NCI-H748 (cell line): ENCODE measurements at regions not wholly inside any gene's neighbourhood (a gene's known extent, or its start where the extent isn't known, plus 50 kb on each side); places are given as distances from the start of the nearest gene placed in this dataset.
"Not testable (repeated sequence)": the region's sequence is repeated elsewhere in the genome, so short reads cannot be mapped to it uniquely, and the experiment has no call there.

Experiments
- DNase-seq: peaks from one replicate; lab custom pipeline; 2025; ENCODE audit not compliant: unreplicated experiment; lab: John Stamatoyannopoulos, UW

GRCh38 chr2:59833941-59834340 lies 719.5 kb downstream of the BCL11A start:
- DNase-seq: no peak

GRCh38 chr2:59830601-59831000 lies 722.9 kb downstream of the BCL11A start:
- DNase-seq: no peak

- peak; percentile 4 for DNase-seq
Observed at GRCh38 chr2:59827677-59828076, 725.8 kb downstream of the BCL11A start.

- DNase-seq: no peak
Observed at GRCh38 chr2:59826177-59826576, 727.3 kb downstream of the BCL11A start.

GRCh38 chr2:59824314-59824713 lies 729.1 kb downstream of the BCL11A start:
- no peak for DNase-seq

- no peak for DNase-seq
Observed at GRCh38 chr2:59816075-59816474, 737.4 kb downstream of the BCL11A start.

- DNase-seq: not testable (repeated sequence)
Observed at GRCh38 chr2:59810283-59810682, 743.2 kb downstream of the BCL11A start.

- DNase-seq: peak; percentile 81
Observed at GRCh38 chr2:59806486-59806885, 747.0 kb downstream of the BCL11A start.

- peak; percentile 86 for DNase-seq
Observed at GRCh38 chr2:59804732-59805131, 748.7 kb downstream of the BCL11A start.

GRCh38 chr2:59803586-59803985 lies 749.9 kb downstream of the BCL11A start:
- DNase-seq: no peak

- peak; percentile 31 for DNase-seq
Observed at GRCh38 chr2:59798687-59799232, 754.7 kb downstream of the BCL11A start.

GRCh38 chr2:59791004-59791618 lies 762.3 kb downstream of the BCL11A start:
- DNase-seq: no peak

GRCh38 chr2:59790186-59791003 lies 763.1 kb downstream of the BCL11A start:
- peak; percentile 73 for DNase-seq

- no peak for DNase-seq
Observed at GRCh38 chr2:59789523-59789922, 763.9 kb downstream of the BCL11A start.

- DNase-seq: no peak
Observed at GRCh38 chr2:59787095-59787494, 766.4 kb downstream of the BCL11A start.

- DNase-seq: no peak
Observed at GRCh38 chr2:59786684-59787083, 766.8 kb downstream of the BCL11A start.

GRCh38 chr2:59779571-59779970 lies 773.9 kb downstream of the BCL11A start:
- DNase-seq: no peak

GRCh38 chr2:59777120-59777519 lies 776.3 kb downstream of the BCL11A start:
- DNase-seq: no peak

- no peak for DNase-seq
Observed at GRCh38 chr2:59776726-59777008, 776.8 kb downstream of the BCL11A start.

GRCh38 chr2:59774821-59775433 lies 778.5 kb downstream of the BCL11A start:
- DNase-seq: no peak

- no peak for DNase-seq
Observed at GRCh38 chr2:59770651-59771050, 782.8 kb downstream of the BCL11A start.

GRCh38 chr2:59761966-59762365 lies 791.5 kb downstream of the BCL11A start:
- DNase-seq: no peak
